Upper lobe of right lung (tissue), 1 donor: ENCODE measurements at regions not wholly inside any gene's neighbourhood (a gene's known extent, or its start where the extent isn't known, plus 50 kb on each side); places are given as distances from the start of the nearest gene placed in this dataset.

Source experiments
- ATAC-seq: fragments of 200-7000 bp; cut with Tn5 transposase; one replicate; pipeline ENCODE4 v1.9.1; 2020; ENCODE audit warnings: mild to moderate bottlenecking, moderate library complexity
- DNase-seq: peaks from one replicate; pipeline ENCODE4 v3.0.0-alpha.2; 2020
- H3K27ac ChIP-seq: fragments of 200-600 bp; one replicate; pipeline ENCODE4 v1.8.0; 2022
- H3K27me3 ChIP-seq: fragments of 200-600 bp; one replicate; pipeline ENCODE4 v1.8.0; 2022; ENCODE audit warnings: mild to moderate bottlenecking
- H3K36me3 ChIP-seq: fragments of 200-600 bp; one replicate; pipeline ENCODE4 v1.8.0; 2022
- H3K4me1 ChIP-seq: fragments of 200-600 bp; one replicate; pipeline ENCODE4 v1.8.0; 2022
- H3K4me3 ChIP-seq: fragments of 200-600 bp; one replicate; pipeline ENCODE4 v1.8.0; 2022; ENCODE audit warnings: mild to moderate bottlenecking
- H3K9me3 ChIP-seq: fragments of 200-600 bp; one replicate; pipeline ENCODE4 v1.8.0; 2022
- intact Hi-C: fragments of 100-400 bp; cut with DNase I; formaldehyde crosslinking; loops from one replicate; pipeline ENCODE4 v1.11.0; 2022
- TF ChIP-seq, protein P1 (sequence below): fragments of 200-600 bp; IDR thresholded peaks from one replicate; pipeline ENCODE4 v1.8.0; 2022; ENCODE audit warnings: antibody characterized with exemption
- donor health status: DM: no; HTN: yes; CAD: no; lungs with severe emphysema.

DNA sequence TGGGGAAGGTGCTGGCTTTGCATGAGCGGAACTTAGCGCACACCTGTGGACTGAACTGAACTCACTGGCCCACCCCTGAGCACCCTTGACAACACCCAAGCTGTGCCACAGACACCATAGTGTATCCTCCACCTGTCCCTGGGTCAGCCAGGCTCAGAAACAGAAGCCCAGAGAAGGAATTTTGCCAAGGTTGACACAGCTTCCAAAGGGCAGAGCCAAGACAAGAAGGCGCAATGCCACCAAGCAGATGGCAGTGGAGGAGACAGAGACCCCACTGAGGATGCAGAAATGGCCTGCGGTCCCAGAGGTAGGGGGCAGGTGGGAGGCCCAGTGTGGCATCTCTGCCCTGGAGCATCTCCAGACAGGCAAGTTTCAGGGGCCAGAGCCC is 169.0 kb downstream of the ENGASE start:
- Histone ChIP-seq H3K9me3 (no peaks in the 10 kb centered on the region), H3K4me3 (no peak overlapping the region), H3K27me3 (no peaks in the 10 kb centered on the region), H3K4me1 (no peaks in the 10 kb centered on the region), H3K27ac (no peak overlapping the region), H3K36me3 (no peaks in the 10 kb centered on the region)
- intact Hi-C loops = no loop called here
- DNase-seq (no peak), ATAC-seq (no peak)
- TF ChIP-seq, protein P1, sequence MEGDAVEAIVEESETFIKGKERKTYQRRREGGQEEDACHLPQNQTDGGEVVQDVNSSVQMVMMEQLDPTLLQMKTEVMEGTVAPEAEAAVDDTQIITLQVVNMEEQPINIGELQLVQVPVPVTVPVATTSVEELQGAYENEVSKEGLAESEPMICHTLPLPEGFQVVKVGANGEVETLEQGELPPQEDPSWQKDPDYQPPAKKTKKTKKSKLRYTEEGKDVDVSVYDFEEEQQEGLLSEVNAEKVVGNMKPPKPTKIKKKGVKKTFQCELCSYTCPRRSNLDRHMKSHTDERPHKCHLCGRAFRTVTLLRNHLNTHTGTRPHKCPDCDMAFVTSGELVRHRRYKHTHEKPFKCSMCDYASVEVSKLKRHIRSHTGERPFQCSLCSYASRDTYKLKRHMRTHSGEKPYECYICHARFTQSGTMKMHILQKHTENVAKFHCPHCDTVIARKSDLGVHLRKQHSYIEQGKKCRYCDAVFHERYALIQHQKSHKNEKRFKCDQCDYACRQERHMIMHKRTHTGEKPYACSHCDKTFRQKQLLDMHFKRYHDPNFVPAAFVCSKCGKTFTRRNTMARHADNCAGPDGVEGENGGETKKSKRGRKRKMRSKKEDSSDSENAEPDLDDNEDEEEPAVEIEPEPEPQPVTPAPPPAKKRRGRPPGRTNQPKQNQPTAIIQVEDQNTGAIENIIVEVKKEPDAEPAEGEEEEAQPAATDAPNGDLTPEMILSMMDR = no peak

DNA sequence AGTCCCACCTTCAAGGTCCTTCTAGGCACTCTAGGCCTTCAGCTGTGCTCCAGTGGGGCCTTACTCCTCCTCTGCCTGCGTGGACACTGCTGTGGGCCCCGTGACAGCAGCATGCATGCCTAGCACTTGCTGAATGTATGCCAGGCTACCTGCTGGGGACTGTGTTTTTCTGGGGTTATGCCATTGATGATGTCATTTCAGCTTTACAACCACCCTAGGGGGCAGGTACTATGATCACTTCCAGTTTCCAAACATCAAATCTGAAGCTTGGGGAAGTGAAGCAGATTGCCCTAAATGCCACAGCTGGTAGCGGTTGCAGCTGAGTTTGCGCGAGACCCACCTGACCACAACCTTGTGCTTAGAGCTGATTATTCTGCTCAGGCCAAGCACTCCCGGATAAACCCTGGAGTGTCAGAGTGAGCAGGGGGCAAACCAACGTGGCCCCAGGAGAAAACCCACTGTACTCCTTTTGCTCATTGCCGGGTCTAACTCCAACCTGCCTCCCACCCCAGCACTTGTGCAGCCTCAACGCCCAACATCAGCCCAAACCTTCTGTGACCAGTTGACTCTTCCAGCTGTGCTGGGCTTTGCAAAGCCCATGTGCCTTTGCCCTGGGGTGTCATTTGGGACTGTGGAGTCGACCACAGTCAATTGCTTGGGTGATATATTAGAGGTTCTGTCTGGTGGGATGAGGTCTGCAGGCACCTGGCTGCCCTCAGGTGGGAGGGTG is 168.4 kb downstream of the ENGASE start:
- ATAC-seq (no peak), DNase-seq (no peak)
- Histone ChIP-seq H3K27ac (no peak overlapping the region), H3K4me1 (no peaks in the 10 kb centered on the region), H3K36me3 (no peaks in the 10 kb centered on the region), H3K27me3 (no peaks in the 10 kb centered on the region), H3K4me3 (no peak overlapping the region), H3K9me3 (no peaks in the 10 kb centered on the region)
- TF ChIP-seq, protein P1 = no peak
- intact Hi-C loops = no loop called here

DNA sequence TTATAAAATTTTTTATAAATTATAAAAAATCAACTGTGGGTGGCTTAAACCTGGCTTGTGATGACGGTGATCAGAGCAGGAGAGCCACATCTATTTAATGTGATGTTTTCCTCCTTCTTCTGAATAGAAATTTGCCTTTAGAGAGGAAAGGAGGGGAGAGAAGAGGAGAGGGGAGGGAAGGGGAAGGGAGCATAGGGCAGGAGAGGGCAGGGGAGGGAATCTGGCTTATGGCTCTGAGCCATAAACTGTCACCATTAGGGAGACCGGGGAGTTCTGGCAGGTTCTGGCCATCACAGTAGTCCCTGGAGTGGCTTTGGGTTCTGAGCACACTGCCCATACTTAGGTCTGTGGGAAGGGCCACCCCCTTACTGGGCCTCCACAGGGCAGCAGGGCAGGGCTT is 167.8 kb downstream of the ENGASE start:
- ATAC-seq (no peak), DNase-seq (no peak)
- no peaks in the 10 kb centered on the region for H3K27me3 ChIP-seq
- no peaks in the 10 kb centered on the region for H3K4me1 ChIP-seq
- H3K27ac ChIP-seq = no peak overlapping the region
- no peaks in the 10 kb centered on the region for H3K36me3 ChIP-seq
- H3K9me3 ChIP-seq = no peaks in the 10 kb centered on the region
- H3K4me3 ChIP-seq = no peak overlapping the region
- intact Hi-C loops = no loop called here
- TF ChIP-seq, protein P1 = no peak

DNA sequence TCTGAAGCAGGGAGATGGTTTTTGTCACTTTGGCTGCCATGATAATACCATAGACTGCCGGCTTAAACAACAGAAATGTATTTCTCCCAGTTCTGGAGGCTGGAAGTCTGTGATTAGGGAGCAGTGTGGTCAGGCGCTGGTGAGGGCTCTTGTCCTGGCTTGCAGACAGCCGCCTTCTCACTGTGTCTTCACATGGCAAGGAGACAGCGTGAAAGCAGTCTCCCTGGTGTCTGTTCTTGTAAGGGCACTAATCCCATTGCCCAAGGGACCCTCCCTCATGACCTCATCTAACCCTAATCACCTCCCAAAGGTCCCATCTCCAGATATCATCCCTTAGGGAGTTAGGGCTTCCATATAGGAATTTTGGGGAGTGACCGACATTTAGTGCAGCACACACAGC is 167.0 kb downstream of the ENGASE start:
- TF ChIP-seq, protein P1 = no peak
- H3K9me3 ChIP-seq = no peaks in the 10 kb centered on the region
- H3K36me3 ChIP-seq = no peaks in the 10 kb centered on the region
- no peaks in the 10 kb centered on the region for H3K27me3 ChIP-seq
- no peak overlapping the region for H3K4me3 ChIP-seq
- DNase-seq (no peak), ATAC-seq (no peak)
- no peaks in the 10 kb centered on the region for H3K4me1 ChIP-seq
- no peak overlapping the region for H3K27ac ChIP-seq
- intact Hi-C loops = no loop called here

DNA sequence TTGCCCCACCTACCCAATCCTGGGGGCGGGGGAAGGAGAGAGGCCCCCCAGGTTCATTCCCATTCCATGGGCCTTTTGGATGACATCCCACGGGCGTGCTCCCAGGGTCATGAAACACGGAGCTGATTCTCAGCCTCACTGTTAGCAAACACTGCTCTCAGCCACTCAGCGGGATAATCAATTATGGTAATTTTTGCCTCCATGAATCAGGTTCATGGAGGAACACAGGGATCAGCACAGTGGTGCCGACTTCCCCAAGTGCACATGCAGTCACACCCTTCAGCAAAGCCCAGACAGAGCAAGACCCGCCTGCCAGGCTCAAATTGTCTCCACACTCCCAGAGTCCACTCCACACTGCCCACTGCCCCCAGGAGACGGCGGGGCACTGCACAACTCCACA is 164.6 kb downstream of the ENGASE start:
- H3K4me1 ChIP-seq = no peaks in the 10 kb centered on the region
- H3K4me3 ChIP-seq = no peak overlapping the region
- TF ChIP-seq, protein P1 = no peak
- intact Hi-C loops = no loop called here
- DNase-seq (no peak), ATAC-seq (no peak)
- H3K27ac ChIP-seq = no peak overlapping the region
- H3K36me3 ChIP-seq = no peaks in the 10 kb centered on the region
- no peaks in the 10 kb centered on the region for H3K9me3 ChIP-seq
- H3K27me3 ChIP-seq = no peaks in the 10 kb centered on the region
